ENCODE measurements at regions not wholly inside any gene's neighbourhood (a gene's known extent, or its start where the extent isn't known, plus 50 kb on each side); places are given as distances from the start of the nearest gene placed in this dataset.

DNA sequence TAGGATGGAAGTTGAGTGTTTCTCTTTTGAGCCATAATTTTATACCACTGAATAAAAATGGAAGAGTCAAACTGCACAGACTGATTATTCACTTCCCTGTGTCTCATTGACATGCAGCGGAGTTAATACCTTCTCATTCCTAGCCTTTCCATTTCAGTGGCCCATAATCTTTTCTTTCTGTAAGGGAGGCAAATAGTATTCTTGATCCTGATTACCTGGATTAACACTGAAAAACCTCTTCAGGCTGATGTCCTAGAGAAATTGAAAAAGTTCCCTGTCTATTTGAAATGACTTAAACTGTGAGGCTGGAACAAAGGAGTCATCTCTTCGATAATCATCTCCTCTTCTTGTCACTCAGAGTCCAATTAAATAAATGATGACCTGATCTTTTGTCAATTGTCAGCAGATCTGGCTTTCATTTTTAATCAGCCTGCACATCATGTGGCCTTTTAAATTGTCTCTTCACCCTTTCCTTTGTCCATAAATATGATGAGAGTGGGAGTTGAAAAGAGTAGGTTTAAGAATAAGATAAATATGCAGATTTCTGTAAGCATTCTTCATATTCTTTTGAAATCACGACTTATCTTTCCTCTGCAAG is 713.0 kb downstream of the EPM2A start:
- DNase-seq (ENCODE audit: low spot score) = no peak

- no peak for DNase-seq (ENCODE audit: low spot score)
Measured at GRCh38 chr6:145023116-145023726, 712.1 kb downstream of the EPM2A start.

DNA sequence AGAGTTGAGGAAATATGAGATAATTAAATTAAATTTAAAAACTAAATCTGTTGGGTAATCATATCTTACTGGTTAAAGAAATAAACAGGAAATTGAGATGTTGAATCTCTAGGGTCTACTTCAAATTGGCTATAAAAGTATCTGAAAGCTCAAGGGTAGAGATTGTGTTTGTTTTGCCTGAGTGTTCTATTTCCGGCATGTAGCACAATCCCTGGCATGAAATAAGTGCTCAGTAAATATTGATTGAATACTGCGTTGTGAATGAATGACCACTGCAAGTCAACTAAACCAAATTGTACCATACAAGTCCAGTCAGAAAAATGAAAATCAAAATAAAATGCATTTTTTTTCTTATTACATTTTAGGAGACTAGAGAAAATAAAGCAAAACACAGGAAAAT is 709.8 kb downstream of the EPM2A start:
- DNase-seq (ENCODE audit: low spot score) = no peak

GRCh38 chr6:145026267-145026679 is 709.0 kb downstream of the EPM2A start:
- no peak for DNase-seq (ENCODE audit: low spot score)

GRCh38 chr6:145028144-145028818 is 707.0 kb downstream of the EPM2A start:
- no peak for DNase-seq (ENCODE audit: low spot score)

GRCh38 chr6:145031001-145031400 is 704.3 kb downstream of the EPM2A start:
- DNase-seq (ENCODE audit: low spot score) = no peak

- no peak for DNase-seq (ENCODE audit: low spot score)
Measured at GRCh38 chr6:145031962-145032361, 703.4 kb downstream of the EPM2A start.

GRCh38 chr6:145032562-145033145 is 702.7 kb downstream of the EPM2A start:
- DNase-seq (ENCODE audit: low spot score) = no peak

- no peak for DNase-seq (ENCODE audit: low spot score)
Measured at GRCh38 chr6:145034664-145035063, 700.7 kb downstream of the EPM2A start.

GRCh38 chr6:145036236-145036635 is 699.1 kb downstream of the EPM2A start:
- DNase-seq (ENCODE audit: low spot score) = no peak

DNA sequence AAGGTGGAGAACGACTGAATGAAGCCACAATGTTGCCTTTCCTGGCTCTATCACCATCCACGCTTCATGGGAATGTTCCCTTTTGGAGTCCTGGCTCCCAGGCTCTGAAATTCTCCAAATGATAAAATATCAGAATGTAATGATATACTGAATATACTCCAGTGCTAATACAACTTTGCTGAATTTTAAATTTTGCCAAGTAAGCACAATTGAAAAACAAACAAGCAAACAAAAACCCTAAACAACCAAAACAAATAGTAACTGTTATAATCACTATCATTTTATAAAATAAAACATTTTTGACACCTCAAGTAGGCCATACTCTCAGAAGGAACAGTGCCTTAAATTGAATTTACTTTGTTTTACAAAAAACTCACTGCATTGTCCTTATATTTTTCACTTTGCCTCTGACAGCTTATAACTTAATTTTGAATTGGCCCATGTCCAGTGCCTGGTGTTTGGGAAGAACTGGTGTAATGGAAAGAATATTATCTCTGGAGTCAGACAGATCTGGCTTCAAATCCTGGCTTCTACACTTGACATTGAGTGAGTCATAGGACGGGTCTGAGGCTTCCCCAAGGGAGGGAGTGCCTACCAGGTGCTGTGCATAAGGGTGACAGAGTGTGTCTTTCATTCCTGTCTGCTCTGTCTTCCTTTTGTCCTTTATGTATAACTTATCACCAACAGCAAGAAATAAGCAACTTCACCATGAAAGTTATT is 698.3 kb downstream of the EPM2A start:
- DNase-seq (ENCODE audit: low spot score) = no peak

GRCh38 chr6:145042559-145042958 is 692.8 kb downstream of the EPM2A start:
- no peak for DNase-seq (ENCODE audit: low spot score)

- DNase-seq (ENCODE audit: low spot score) = no peak
Measured at GRCh38 chr6:145043926-145044500, 691.3 kb downstream of the EPM2A start.

- DNase-seq (ENCODE audit: low spot score) = no peak
Measured at GRCh38 chr6:145044641-145045246, 690.6 kb downstream of the EPM2A start.

DNA sequence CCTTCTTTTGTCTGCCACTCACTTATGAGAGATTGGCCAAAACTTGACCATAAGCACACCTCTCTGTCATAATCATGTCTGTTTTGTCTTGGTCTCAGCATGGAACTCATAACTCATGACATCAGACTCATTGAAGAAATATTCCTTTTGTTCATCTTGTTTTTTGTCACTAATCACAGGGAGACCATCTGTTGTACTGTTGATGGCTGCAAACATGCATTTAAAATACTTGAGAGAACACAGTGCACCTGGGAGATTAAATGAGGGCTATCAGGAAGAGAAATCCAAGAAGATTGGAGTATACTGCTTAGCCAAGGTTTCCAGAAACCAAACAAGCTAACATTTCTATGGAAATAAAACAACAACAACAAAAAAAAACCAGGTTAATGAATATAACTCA is 689.7 kb downstream of the EPM2A start:
- DNase-seq (ENCODE audit: low spot score) = no peak

DNA sequence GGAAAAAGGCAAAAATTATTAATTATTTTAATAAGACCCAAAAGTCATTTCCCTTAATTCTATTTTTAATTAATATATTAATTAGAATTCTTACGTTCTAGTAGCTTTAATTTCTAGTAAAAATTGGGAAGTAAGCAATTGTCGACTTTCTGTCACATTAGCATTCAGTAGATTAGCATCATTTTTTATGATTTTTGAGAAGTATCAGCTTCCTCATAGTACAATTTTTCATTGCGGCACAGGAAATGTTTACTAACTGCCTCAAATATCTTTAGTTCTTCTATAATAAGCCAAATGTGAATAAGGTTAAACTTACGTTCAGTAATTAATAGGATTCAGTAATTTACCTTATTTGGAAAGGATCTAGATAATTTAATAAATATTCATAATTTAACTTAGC is 687.4 kb downstream of the EPM2A start:
- no peak for DNase-seq (ENCODE audit: low spot score)

DNA sequence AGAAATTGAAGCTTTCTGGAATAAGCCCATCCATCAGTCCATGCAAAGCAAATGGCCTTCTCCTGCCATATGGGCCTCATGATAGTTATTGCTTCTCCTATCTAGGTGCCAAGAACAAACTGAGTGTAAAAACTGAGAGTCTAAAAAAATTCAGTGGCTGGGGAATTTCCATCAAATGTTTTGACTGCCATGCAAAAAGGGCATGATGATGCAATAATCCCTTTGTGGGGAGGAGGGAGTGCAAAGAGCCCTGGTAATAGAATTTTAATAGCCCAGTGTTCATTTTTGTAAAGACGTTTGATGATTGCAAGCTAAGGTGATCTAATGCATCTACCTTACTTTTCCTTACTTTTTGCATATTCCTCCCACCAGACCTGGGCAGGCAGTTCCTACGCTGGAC is 683.7 kb downstream of the EPM2A start:
- no peak for DNase-seq (ENCODE audit: low spot score)

- DNase-seq (ENCODE audit: low spot score) = no peak
Measured at GRCh38 chr6:145055567-145055966, 679.8 kb downstream of the EPM2A start.

DNA sequence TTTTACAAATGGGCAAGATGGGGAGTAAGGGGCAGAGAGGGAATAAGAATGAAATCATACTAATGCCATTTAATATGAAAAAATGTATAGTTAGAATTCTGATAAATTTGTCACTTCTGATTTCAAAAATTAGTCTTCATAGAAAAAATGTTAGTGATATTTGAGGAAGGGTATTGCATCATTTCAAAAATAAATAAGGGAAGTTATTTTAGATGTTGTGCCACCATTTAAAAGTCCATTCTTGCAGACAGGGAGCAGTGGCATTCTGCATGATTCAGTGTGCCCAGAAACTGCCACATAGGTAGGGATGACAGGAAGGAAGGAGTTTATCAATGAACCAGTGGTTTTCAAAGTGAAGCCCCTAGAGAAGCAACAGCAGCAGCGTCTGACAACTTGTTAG is 674.6 kb downstream of the EPM2A start:
- no peak for DNase-seq (ENCODE audit: low spot score)

- no peak for DNase-seq (ENCODE audit: low spot score)
Measured at GRCh38 chr6:145063091-145063490, 672.2 kb downstream of the EPM2A start.

GRCh38 chr6:145067430-145067829 is 667.9 kb downstream of the EPM2A start:
- no peak for DNase-seq (ENCODE audit: low spot score)

DNA sequence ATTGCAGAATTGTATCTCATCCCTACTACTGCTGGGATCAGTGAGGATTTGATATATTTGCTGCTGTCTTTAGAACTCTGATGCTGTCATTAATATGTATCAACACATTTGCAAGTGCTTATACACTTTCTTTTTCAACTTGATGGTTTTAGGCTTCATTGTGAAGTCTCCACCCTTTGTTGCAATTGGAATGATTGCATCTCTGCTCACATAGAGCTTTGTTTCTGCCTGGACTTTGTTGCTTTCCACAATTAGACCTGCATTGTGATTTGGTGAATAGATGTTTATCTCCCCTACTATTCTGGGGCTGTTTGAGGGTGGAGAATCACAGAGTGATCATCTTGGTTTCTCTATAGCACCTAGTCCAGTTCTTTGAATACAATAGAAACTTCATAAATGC is 666.7 kb downstream of the EPM2A start:
- no peak for DNase-seq (ENCODE audit: low spot score)

Data from D341Med (cell line).